Amniotic stem cell (primary cell): ENCODE measurements at regions not wholly inside any gene's neighbourhood (a gene's known extent, or its start where the extent isn't known, plus 50 kb on each side); places are given as distances from the start of the nearest gene placed in this dataset.
"Not testable (repeated sequence)": the region's sequence is repeated elsewhere in the genome, so short reads cannot be mapped to it uniquely, and the experiment has no call there.

Source experiments
- DNase-seq: peaks from one replicate; lab custom pipeline; 2025; lab: John Stamatoyannopoulos, UW

DNA sequence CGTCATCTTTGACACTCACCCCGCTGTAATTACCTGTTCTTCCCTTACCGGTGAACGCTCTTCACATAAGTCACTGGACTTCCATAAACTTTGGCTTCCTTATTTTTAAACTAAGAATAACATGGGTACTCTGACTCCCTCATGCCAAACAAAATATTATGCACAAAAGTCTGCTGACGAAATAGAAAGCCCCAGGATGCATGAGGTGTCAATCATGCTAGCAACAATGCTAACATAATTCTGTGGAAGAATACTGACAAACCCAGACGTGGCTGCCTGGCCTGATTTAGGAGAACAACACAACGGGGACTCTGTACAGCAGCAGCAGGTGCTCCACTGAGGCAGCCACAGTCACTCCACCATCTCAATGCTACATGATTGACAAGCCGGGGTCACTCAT lies 137.5 kb downstream of the CCDC71L start:
- DNase-seq, result no peak

GRCh38 chr7:106522696-106523095 lies 138.3 kb downstream of the CCDC71L start:
- no peak for DNase-seq

DNA sequence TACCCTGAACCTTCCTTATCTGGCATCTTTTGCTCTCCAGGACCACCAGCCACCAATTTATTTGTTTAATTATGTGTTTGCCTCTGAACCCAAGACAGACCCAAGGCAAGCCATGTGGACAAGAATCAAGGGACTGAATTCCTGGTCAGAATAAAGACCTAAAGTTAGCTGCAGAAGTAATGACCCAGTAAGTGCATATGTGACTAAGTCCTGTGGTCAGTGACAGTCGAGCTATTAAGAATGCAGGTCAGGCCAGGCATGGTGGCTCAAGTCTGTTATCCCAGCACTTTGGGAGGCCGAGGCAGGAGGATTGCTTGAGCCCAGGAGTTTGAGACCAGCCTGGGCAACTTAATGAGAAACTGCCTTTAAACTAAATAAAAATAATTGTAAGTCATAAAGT lies 139.4 kb downstream of the CCDC71L start:
- no peak for DNase-seq

DNA sequence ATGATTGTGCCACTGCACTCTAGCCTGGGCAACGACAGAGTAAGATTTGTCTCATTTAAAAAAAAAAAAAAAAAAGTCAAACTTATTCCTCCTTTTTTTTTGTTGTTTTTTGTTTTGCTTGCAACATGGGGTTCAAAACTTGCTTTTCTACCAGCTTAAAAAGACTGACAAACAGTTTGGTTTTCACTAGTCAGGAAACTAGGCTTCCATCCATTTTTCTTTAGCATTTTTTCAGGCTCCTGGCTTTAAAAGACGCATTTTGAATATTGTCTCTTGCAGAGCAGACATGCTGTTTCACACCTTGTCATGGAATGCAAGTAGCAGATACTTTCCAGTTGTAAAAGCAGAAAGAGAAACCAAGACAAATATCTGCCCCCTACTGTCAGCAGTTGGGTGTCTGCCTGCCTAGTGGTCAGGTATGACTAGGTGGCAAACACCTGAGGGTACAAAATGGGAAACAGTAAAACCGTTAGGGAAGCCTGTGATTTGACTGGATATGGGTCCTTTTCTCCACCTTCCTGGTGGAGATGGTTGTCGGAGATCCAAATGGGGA lies 139.9 kb downstream of the CCDC71L start:
- DNase-seq, result no peak

- no peak for DNase-seq
Measured at GRCh38 chr7:106518967-106519366, 142.0 kb downstream of the CCDC71L start.

DNA sequence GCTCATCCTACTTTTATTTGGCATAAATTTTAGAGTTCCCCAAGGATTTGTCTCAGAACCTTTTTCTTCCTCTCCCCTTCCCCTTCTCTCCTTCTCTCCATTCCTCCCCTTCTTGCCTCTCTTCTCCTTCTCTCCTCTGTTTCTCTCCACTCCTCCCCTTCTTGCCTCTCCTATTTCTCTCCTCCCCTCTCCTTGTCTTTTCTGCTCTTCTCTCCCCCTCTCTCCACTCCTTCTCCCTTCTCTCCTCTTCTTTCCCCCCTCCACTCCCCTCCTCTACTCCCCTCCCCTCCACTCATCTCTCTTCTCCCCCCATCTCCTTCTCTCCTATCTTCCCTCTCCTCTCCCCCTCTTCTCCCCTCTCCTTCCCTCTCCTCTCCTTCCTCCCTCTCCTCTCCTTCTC lies 142.7 kb downstream of the CCDC71L start:
- no peak for DNase-seq

DNA sequence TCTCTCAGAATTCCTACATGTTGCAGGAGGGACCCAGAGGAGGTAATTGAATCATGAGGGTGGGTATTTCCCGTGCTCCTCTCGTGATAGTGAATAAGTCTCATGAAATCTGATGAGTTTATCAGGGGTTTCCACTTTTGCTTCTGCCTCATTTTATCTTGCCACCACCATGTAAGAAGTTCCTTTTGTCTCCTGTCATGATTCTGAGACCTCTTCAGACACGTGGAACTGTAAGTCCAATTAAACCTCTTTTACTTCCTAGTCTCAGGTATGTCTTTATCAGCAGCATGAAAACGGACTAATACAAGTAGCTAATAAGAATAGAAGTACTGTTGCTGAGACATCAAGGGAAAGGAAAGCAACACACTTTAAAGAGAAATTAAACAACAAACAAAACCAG lies 143.4 kb downstream of the CCDC71L start:
- no peak for DNase-seq

- DNase-seq, result no peak
Measured at GRCh38 chr7:106515321-106515720, 145.6 kb downstream of the CCDC71L start.

DNA sequence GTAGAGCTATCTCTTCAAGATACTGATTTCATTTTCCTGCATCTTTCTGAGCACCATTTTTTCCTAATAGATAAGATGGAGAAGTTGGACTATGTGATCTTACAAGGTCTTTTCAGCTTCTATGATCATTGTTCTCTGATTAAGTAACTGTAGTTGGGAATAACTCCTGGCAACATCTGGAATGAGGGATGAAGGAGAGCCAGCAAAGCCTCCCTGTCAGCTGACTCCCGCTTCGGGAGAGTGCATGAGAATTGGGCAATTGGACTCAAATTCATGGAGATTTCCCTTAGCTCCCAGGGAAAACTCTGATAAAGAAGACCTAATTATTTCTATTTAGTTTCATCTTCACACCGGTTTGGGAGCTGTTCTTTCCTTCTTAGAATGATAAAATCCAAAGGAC lies 146.1 kb downstream of the CCDC71L start:
- no peak for DNase-seq

GRCh38 chr7:106512217-106512616 lies 148.7 kb downstream of the CCDC71L start:
- DNase-seq, result no peak

- no peak for DNase-seq
Measured at GRCh38 chr7:106504645-106505044, 156.3 kb downstream of the CCDC71L start.

DNA sequence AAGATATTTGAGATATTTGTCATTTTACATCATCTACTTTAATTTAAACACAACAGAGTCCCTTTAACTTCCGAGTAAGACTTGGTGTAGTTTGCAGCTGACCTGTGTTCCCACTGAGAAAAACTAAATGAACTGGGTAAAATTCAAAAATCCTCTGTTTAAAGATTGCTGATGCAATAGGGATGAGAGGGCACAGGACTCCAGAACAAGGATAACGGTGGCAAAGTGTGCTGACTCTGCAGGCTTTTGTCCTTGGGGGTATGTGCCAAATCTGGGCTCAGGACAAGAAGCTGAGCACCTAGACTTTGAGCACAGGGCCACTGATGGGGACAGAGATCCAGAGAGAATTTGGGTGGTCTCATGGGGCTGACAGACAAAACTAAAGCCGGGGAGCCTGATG lies 156.8 kb downstream of the CCDC71L start:
- no peak for DNase-seq

DNA sequence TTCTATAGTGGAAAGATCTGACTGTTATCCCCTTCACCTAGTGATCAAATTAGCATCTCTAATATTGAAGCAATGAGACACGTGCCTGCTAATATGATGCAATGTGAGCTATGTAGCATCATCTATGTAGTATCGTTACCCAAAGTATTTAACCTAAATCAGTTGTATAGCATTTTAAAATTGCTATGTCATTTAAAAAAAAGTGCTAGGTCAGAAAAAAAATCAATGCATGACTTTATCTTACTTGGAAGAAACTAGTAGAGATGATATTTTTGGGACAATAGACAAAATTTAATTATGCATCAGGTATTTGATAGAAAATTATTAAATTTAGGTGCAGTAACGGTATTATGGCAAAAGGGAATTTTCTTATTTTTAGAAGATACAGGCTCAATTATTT lies 157.3 kb downstream of the CCDC71L start:
- DNase-seq, result no peak

DNA sequence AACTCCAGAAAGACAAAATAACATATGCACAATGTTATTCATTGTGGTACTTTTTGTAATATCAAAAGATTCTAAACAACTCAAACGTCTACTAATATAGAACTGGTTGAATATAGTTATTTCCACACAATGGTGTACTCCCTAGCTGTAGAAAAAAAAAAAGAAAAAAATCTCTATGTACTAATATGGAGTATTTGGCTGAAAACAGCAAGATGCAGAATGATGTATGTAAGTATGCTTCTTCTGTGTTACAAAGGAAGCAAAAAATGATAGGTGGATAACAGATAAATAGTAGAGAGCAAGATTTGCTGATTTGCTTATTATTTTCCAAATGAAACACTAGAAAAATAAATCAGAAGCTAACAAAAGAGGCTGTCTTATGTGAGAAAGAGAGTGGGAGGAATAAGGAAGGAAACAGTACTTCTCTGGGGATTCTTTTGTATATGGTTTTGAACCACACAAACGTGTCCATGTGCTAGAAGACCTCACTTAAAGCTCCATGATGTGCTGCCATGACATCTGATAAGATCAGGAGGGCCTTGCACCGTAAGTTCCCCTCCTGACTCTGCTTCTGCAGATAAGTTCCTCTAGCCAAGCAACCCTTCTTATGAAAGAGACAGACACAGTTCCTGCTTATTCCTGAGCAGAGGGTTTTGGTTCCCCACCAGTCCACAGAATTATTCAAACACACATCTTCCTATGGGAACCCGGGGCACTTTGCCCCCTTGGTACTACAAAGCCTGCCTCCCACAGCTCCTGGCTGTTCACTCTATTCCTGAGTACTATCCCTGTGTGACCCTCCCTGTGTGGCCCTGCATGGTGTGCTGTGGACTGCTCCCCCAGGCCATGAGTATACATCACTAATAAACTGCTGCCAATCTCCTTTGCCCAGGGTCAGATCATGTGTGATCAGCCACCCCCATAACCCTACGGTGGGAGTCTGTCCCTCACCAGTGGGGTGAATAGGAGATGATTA lies 159.1 kb downstream of the CCDC71L start:
- no peak for DNase-seq

DNA sequence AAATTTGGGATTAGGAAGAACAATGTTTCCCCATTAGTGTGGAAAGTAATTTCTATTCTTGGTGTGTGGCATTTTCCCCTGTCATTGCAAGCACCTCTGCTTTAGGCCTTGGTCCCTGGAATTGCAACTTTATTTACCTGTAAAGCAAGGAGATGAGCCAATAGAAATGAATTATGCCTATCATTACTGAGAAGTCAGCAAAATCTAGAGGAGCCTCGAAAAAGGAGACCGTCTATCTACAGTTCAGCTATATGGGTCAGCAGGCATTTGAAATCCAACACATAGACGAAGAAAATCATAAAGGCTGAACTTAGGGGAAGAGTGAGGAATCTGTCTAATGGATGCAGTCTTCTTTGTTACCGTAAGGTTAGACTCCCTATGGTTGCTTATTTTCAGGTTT lies 161.1 kb downstream of the CCDC71L start:
- no peak for DNase-seq

DNA sequence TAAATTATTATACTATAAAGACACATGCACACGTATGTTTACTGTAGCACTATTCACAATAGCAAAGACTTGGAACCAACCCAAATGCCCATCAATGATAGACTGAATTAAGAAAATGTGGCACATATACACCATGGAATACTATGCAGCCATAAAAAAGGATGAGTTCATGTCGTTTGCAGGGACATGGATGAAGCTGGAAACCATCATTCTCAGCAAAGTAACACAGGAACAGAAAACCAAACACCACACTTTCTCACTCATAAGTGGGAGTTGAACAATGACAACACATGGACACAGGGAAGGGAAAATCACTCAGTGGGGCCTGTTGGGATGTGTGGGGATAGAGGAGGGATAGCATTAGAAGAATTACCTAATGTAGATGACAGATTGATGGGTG lies 163.0 kb downstream of the CCDC71L start:
- DNase-seq, result not testable (repeated sequence)

GRCh38 chr7:106493041-106493731 lies 167.8 kb downstream of the CCDC71L start:
- no peak for DNase-seq

- DNase-seq, result no peak
Measured at GRCh38 chr7:106488465-106488864, 172.5 kb downstream of the CCDC71L start.

DNA sequence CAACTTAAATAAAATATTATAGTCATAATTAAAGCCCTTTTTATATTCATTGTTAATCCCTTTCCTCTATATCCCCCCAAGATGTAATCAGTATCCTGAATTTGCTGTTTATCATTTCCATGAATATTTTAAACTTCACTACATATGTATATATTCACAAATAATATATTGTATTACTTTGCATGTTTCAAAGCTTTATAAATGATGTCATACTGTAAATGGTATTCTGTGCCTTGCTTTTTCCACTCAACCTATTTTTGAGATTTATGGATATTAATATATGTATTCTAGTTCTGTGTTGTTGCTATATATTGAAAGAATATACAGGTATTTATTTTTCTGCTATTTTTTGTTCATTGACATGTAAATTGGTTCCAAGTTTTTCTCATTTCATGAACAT lies 173.1 kb downstream of the CCDC71L start:
- no peak for DNase-seq

GRCh38 chr7:106486331-106486730 lies 174.6 kb downstream of the CCDC71L start:
- no peak for DNase-seq

DNA sequence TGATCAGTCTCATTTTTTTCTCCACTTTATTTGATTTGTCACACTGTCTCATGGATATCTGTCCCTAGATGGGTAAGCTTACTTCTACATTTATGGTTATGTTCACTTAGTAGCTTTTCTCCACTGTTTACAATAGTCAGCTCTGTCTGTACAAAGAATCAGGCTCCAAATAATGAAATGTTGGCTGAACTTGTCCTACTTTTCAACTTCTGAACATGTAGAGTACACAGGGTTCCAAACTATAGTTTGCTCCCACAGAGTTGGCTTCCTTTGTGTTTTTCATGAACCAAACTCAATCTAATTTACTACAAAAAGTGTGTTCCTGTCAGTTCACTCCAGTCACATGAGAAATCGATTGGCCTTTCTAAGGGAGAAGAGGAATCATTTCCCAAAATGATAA lies 175.0 kb downstream of the CCDC71L start:
- no peak for DNase-seq

- peak; percentile 26 for DNase-seq
Measured at GRCh38 chr7:106485031-106485551, 175.9 kb downstream of the CCDC71L start.

GRCh38 chr7:106484562-106484961 lies 176.4 kb downstream of the CCDC71L start:
- DNase-seq, result no peak
